T-helper 9 cell (primary cell): ENCODE measurements at regions not wholly inside any gene's neighbourhood (a gene's known extent, or its start where the extent isn't known, plus 50 kb on each side); places are given as distances from the start of the nearest gene placed in this dataset.
A peak's percentile ranks its signal among the peaks of the same experiment; 100 is the strongest.

Experiments
- DNase-seq: peaks from one replicate; pipeline ENCODE4 v3.0.0-alpha.2; 2020

- DNase-seq, result no peak
These were observed 116.5 kb downstream of the C9orf50 start for GRCh38 chr9:129504404-129504803.

- DNase-seq, result no peak
These were observed 119.1 kb downstream of the C9orf50 start for GRCh38 chr9:129501771-129502319.

- DNase-seq, result no peak
These were observed 119.8 kb downstream of the C9orf50 start for GRCh38 chr9:129500863-129501770.

DNA sequence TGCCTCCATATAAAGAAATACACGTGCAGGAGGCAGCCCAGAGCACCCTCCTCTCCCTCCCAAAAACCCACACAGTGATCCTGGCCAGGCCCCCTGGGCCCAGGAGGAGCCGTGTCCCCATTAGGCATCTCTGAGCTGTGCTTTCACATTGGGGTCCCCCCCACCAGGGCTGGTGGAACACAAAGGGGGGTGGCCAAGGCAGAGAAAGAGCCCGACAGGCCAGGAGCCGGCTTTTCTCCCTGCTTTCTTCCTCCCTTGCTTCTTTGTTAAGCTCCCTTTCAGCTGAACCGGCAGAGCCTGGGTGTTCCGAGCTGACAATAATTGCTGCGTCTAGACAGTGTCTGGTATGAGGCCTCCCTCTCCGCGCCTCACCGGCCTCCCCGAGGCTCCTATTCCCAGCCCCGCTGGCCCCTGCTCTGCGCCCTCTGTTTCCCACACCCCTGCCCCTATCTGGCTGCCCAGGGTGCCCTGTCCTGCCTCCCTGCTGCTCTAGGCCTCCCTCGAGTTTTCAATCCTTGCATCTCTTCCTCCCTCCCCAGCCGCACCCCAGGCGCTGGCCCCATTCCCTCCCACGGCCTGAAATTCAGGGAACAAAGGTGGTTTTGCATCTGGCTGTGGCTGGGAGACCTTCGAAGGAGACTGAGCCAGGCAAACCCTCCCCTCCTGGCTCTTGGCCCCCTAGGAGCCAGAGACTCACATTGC is 120.6 kb downstream of the C9orf50 start:
- no peak for DNase-seq

DNA sequence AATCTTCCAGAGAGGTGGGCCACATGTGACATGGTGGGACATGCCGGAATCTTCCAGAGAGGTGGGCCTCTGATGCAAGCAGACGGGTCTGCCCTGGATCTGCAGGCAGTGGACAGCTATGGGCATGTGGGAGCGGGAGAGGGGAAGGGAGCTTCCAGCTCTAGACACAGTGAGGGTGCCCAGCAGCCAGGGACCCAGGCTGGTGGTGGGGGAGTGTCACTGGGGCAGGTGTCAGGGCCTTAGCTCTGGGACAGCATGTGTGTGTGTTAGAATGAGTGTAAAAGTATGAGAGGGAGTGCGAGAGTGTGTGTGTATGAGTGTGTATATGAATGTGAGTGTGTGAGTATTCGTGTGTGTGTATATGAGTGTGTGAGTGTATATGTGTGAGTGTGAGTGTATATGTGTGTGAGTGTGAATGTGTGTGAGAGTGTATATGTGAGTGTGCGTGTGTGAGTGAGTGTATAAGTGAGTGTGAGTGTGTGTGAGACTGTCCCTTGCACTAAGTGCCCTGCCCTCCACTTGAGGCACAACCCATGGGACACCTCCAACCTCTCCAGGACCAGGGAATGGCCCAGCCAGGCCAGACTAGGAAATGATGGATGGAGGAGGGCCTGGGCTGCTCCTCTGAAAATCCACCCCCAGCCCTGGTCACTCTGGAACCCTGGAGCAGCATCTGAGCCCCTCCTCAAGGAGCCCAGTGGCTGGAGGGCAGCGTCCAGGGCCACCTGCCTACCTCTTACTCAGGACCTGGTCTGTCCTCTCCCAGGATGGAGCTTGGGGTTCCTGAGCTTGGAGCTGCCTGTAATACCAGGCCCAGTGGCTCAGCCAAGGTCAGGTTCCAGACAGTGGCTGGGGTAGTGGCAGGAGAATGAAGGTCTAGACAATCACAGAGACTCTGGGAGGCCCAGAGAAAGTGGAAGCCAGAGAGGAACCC is 122.2 kb downstream of the C9orf50 start:
- DNase-seq, result no peak

DNA sequence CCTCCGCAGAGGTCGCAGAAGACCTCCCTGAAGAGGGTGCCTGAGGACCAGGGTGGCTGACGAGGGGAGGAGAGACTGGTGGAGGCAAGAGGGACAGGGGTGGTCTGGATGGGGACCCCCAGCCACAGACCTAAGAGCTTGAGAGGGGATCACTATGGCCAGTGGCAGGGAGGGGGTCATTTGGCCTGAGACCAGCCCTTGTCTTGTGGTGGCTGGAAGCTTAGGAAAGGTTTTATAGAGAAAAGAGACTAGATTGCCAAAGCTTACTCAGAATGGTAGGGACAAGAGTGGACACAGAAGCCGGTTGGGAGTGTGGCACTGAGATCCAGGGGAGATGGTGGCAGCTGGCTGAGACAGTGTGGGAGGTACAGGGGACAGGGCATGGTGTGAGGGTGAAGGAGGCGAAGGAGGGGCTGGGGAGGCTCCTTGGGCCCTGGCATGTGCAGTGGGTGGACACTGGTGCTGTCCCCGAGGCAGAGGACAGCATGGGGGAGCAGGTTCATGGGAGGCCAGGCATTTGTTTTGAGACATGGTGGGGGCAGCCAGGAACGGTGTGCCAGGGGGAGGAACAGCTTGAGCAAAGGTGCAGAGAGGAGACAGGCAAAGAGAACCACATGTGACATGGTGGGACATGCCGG is 123.0 kb downstream of the C9orf50 start:
- DNase-seq, result no peak

- no peak for DNase-seq
These were observed 123.7 kb downstream of the C9orf50 start for GRCh38 chr9:129497005-129497812.

- DNase-seq, result peak; percentile 71
These were observed 124.4 kb downstream of the C9orf50 start for GRCh38 chr9:129496473-129497004.

DNA sequence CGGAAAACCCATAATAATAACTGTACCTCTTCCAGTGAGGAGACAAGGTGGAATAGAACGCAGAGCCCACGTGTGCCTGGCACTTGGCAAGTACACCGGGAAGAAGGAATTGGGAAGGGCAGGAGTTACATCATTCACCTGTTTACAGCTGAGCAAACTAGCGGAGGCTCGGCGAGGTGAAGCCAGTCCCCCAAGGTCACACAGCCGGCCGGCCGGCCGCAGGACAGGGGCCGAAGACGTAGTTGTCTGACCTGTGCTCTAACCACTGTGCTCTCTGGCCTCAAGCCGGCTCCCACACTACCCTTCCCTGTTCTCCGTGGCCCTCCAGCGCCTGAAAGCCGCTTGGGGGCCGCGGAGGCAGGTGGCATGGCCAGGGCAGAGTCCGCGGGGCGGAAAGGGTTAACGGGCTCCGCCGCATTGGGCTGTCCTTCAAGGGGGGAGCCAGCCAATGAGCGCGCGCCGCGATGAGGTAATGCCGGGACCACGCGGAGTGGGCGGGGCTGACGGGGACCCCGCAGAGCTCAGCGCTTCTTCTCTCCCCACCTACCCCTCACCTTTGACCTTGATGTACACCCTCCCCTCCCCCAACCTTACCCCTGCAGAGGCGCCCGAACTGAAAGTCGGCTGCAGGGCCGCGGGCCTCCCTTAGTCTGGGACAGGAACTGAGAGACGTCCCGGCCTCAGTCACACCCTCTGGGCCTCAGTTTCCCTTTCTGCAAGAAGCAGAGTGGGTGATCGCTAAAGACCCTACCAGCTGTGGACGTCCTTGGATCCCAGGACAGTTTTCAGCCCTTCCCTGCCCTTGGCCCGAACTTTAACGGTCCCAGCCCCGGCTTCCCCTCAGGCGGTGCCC is 125.1 kb downstream of the C9orf50 start:
- peak; percentile 75 for DNase-seq

- DNase-seq, result no peak
These were observed 126.7 kb downstream of the C9orf50 start for GRCh38 chr9:129494113-129494789.

DNA sequence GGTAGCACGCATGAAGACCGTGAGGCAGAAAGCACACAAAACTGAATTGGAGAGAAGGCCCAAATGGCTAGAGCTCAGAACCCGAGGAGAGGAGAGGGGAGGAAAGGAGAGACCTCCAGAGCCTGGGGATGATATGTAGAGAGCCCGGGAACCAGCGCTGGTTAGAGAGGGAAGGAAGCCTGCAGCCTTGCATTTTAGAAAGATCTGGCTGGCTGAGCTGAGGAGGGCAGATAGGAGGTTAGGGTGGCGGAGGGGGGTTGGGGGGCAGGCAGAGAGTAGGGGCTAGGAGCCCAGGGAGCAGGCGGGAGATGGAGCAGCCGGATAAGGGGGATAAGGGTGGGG is 127.2 kb downstream of the C9orf50 start:
- DNase-seq, result no peak

DNA sequence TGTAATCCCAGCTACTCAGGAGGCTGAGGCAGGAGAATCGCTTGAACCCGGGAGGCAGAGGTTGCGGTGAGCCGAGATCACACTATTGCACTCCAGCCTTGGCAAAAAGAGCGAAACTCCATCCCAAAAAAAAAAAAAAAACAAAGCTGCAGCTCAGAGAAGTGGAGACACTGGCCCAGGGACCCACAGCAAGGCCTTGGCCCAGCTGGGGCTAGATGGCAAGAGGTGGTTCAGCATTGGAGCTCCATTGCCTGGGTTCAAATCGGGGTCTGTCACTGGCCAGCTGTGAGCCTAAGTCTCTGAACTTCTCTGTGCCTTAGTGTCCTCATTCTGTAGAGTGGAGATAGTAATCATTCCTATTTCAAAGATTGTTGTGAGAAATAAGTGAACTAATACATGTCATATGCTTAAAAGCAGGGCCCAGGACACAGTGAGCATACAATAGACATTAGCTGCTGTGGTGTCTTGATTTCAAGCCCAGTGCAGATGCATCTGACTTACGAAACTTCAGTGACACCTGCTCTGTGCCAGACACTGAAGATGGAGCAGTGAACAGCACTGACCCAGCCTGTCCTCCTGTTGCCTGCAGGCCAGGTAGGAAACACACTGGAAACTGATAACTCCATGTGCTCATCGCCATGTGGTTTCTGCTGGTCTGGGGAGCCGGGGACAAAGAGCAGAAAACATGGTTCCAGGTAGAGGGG is 127.7 kb downstream of the C9orf50 start:
- no peak for DNase-seq

GRCh38 chr9:129491487-129491855 is 129.4 kb downstream of the C9orf50 start:
- no peak for DNase-seq

DNA sequence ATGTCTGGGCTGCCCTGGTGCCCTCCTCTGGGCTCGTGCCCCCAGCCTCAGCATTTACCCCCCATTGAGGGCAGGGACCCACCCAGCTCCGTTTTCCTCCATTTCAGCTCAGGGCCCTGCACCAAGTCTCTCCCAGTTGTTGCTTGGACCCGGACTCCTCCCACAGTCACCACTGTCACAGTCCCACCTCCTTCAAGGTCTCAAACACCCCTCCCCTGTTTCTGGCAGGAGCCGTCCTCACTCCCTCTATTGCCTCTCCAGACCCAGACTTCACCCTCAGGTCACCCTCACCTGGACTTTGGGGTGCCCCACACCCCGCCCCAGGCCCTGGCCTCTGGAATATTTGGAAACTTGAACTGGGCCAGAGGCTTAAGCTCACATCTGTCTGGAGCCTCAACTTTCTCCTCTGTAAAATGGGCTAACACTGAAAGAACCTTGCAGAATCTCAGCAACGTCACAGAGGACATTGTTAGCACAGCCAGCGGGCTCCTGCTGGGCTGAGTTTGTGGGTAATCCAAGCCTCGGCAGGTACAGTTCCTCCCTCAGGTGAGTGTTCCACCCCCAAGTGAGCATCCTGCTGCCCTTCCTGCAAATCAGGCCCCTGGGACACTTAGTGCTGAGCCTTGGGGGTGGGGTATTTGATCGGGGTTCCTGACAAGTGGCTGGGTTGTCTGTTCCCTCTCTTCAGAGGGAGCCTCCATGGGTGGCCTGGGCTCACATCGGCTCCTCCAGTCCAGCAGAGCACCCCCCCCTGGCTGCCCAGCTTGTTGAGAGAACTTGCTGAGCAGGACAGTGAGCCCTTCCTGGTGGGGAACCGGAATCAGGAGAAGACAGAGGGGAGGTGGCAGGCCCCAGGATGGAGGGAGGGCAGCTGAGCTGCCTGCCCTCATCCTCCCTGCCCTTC is 130.1 kb downstream of the C9orf50 start:
- DNase-seq, result no peak

DNA sequence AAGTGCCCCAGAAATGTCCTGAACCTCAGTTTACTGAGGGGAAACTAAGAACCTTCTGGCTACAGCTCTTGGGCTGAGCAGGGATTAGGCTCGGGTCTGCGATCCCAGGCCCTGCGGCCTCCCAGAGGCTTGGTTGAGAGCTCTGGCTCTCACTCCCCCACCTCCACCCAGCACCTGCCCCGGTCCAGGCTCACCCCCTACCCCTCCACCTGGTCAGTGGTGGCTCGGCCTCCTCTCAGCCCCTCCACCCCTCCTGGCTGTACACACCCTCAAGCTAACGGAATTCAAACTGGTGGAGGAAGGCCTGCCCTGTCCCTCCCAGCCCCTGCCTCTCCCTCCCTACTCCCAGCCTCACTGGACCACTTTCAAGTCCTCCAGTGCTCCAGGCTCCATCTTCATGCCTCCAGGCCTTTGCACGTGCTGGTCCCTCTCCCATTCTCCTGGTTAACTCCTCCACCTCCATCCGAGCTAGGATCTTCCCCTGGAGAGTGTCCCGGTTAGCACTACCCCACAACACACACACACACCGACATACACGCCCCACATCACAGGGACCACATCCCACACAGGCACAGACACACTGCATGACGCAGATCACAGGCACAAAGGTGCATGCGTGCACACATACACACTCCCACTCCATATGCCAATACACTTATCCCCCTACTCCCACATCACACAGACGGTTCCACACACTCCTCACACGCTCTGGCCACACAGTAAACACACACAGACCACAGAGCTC is 130.9 kb downstream of the C9orf50 start:
- peak; percentile 65 for DNase-seq

GRCh38 chr9:129487658-129488483 is 133.0 kb downstream of the C9orf50 start:
- DNase-seq, result peak; percentile 54
